Thyroid gland (tissue), 4 donors: ENCODE measurements at regions not wholly inside any gene's neighbourhood (a gene's known extent, or its start where the extent isn't known, plus 50 kb on each side); places are given as distances from the start of the nearest gene placed in this dataset.

Experiments used
- CTCF ChIP-seq, 6 experiments: fragments of 200-600 bp in 3 of 6; fragments of 450-650 bp in 3 of 6; sonication (generic) in 3 of 6; IDR thresholded peaks; one replicate each; pipeline ENCODE4 v1.5.1; 2016 to 2019; ENCODE audit warnings: antibody characterized with exemption in 6 of 6, mild to moderate bottlenecking in 2 of 6, inconsistent platforms in 1 of 6, moderate library complexity in 1 of 6
- POLR2A ChIP-seq, 2 donors: fragments of 450-650 bp; IDR thresholded peaks; one replicate each; pipeline ENCODE4 v1.6.1; 2017; ENCODE audit warnings: antibody characterized with exemption in 2 of 2, mild to moderate bottlenecking in 2 of 2, moderate library complexity in 1 of 2

GRCh38 chr11:23564370-23564769, 704.1 kb upstream of the CCDC179 start:
- TF ChIP-seq CTCF (IDR thresholded peaks at IDR 0.05) (no peak), POLR2A (IDR thresholded peaks at IDR 0.05) (no peak)
